Sigmoid colon (tissue), 6 donors: ENCODE measurements at regions not wholly inside any gene's neighbourhood (a gene's known extent, or its start where the extent isn't known, plus 50 kb on each side); places are given as distances from the start of the nearest gene placed in this dataset.

Source experiments
- DNase-seq: peaks from one replicate; pipeline ENCODE4 v3.0.0-alpha.2; 2019
- H3K27ac ChIP-seq, 4 donors: fragments of 200-600 bp; sonication (generic); one replicate each; pipeline ENCODE4 v1.5.1; 2016 to 2019; ENCODE audit warnings: mild to moderate bottlenecking in 1 of 4
- H3K27me3 ChIP-seq, 3 donors: fragments of 200-600 bp; sonication (generic); one replicate each; pipeline ENCODE4 v1.5.1; 2019; ENCODE audit warnings: mild to moderate bottlenecking in 1 of 3
- H3K36me3 ChIP-seq, 4 donors: fragments of 200-600 bp; sonication (generic); one replicate each; pipeline ENCODE4 v1.5.1; 2016 to 2019
- H3K4me1 ChIP-seq, 4 donors: fragments of 200-600 bp; sonication (generic); one replicate each; pipeline ENCODE4 v1.5.1; 2017 to 2019
- H3K4me3 ChIP-seq, 4 donors: fragments of 200-600 bp; sonication (generic); one replicate each; pipeline ENCODE4 v1.5.1; 2017 to 2019; ENCODE audit warnings: mild to moderate bottlenecking in 2 of 4, moderate library complexity in 1 of 4
- H3K9me3 ChIP-seq, 4 donors: fragments of 200-600 bp in 3 of 4; sonication (generic) in 3 of 4; one replicate each; pipeline versions ENCODE4 v1.5.1 to v1.6.1; 2013 to 2019
- CTCF ChIP-seq, 4 experiments: fragments of 450-650 bp in 3 of 4; fragments of 200-600 bp in 1 of 4; IDR thresholded peaks; one replicate each; pipeline ENCODE4 v1.5.1; 2016 to 2019; ENCODE audit warnings: antibody characterized with exemption in 4 of 4, mild to moderate bottlenecking in 3 of 4, moderate library complexity in 2 of 4
- EP300 ChIP-seq, 4 donors: sonication (generic); formaldehyde crosslinking; IDR thresholded peaks; one replicate each; pipeline ENCODE4 v1.6.1; 2017; ENCODE audit warnings: antibody characterized with exemption in 4 of 4
- POLR2A ChIP-seq, 2 donors: fragments of 450-650 bp; IDR thresholded peaks; one replicate each; pipeline ENCODE4 v1.6.1; 2016; ENCODE audit warnings: antibody characterized with exemption in 2 of 2, mild to moderate bottlenecking in 2 of 2, moderate library complexity in 2 of 2
- POLR2AphosphoS5 ChIP-seq, 4 donors: sonication (generic); formaldehyde crosslinking; IDR thresholded peaks; one replicate each; pipeline ENCODE4 v1.6.1; 2017; ENCODE audit warnings: antibody characterized with exemption in 4 of 4
- WGBS, 2 donors: extraction: QIAGEN DNeasy Blood & Tissue Kit; methylation state at CpG; one replicate each; pipeline ENCODE4 v1.1.7; 2013; 5-methylcytosine and 5-hydroxymethylcytosine counted together
- intact Hi-C: fragments of 100-400 bp; cut with DNase I; formaldehyde crosslinking; loops from one replicate; pipeline ENCODE4 v1.15.1; 2023
- donor health status: healthy with polysubstance abuse.
- donor health status: healthy.

GRCh38 chr18:51401912-51402311 lies 204.4 kb upstream of the MEX3C start:
- TF ChIP-seq CTCF (IDR thresholded peaks at IDR 0.05) (no peak), POLR2A (IDR thresholded peaks at IDR 0.05) (no peak), POLR2AphosphoS5 (IDR thresholded peaks at IDR 0.05) (no peak), EP300 (IDR thresholded peaks at IDR 0.05) (no peak)
- no peaks in the 10 kb centered on the region for H3K27me3 ChIP-seq
- H3K4me3 ChIP-seq = no peak overlapping the region
- no peak for DNase-seq
- no peak overlapping the region for H3K27ac ChIP-seq
- 82 to 85% methylated on average over 2 of the region's 2 CpGs for WGBS, 2 donors
- H3K9me3 ChIP-seq = no peaks in the 10 kb centered on the region
- intact Hi-C loops = no loop called here
- H3K4me1 ChIP-seq = no peaks in the 10 kb centered on the region
- no peaks in the 10 kb centered on the region for H3K36me3 ChIP-seq

- H3K36me3 ChIP-seq = no peaks in the 10 kb centered on the region
- intact Hi-C loops = no loop called here
- no peaks in the 10 kb centered on the region for H3K27me3 ChIP-seq
- WGBS, 2 donors = 66 to 70% methylated on average over 2 of the region's 2 CpGs
- no peak overlapping the region for H3K4me3 ChIP-seq
- H3K4me1 ChIP-seq = no peaks in the 10 kb centered on the region
- H3K9me3 ChIP-seq = no peaks in the 10 kb centered on the region
- no peak for TF ChIP-seq CTCF (IDR thresholded peaks at IDR 0.05)
- TF ChIP-seq EP300 (IDR thresholded peaks at IDR 0.05) = no peak
- TF ChIP-seq POLR2AphosphoS5 (IDR thresholded peaks at IDR 0.05) = no peak
- TF ChIP-seq POLR2A (IDR thresholded peaks at IDR 0.05) = no peak
- H3K27ac ChIP-seq = no peak overlapping the region
- no peak for DNase-seq
Measured at GRCh38 chr18:51404620-51405019, 207.1 kb upstream of the MEX3C start.

- Histone ChIP-seq H3K9me3 (no peaks in the 10 kb centered on the region), H3K27me3 (no peaks in the 10 kb centered on the region), H3K36me3 (no peaks in the 10 kb centered on the region), H3K4me1 (no peaks in the 10 kb centered on the region), H3K27ac (no peak overlapping the region), H3K4me3 (no peak overlapping the region)
- intact Hi-C loops = no loop called here
- 63 to 67% methylated on average over 4 of the region's 4 CpGs for WGBS, 2 donors
- TF ChIP-seq EP300 (IDR thresholded peaks at IDR 0.05) = no peak
- no peak for DNase-seq
Measured at GRCh38 chr18:51405683-51406477, 208.4 kb upstream of the MEX3C start.

GRCh38 chr18:51417643-51418483 lies 220.4 kb upstream of the MEX3C start:
- no peak for TF ChIP-seq CTCF (IDR thresholded peaks at IDR 0.05)
- no peak for TF ChIP-seq POLR2AphosphoS5 (IDR thresholded peaks at IDR 0.05)
- no peak for TF ChIP-seq POLR2A (IDR thresholded peaks at IDR 0.05)
- TF ChIP-seq EP300 (IDR thresholded peaks at IDR 0.05) = no peak
- Histone ChIP-seq H3K4me3 (no peak overlapping the region), H3K9me3 (no peaks in the 10 kb centered on the region), H3K27ac (no peak overlapping the region), H3K36me3 (no peaks in the 10 kb centered on the region), H3K27me3 (no peaks in the 10 kb centered on the region), H3K4me1 (no peaks in the 10 kb centered on the region)
- no peak for DNase-seq
- intact Hi-C loops = no loop called here
- WGBS, 2 donors = 74 to 83% methylated on average over 8 of the region's 8 CpGs

- Histone ChIP-seq H3K9me3 (no peaks in the 10 kb centered on the region), H3K4me1 (no peaks in the 10 kb centered on the region), H3K27me3 (no peaks in the 10 kb centered on the region), H3K4me3 (no peak overlapping the region), H3K27ac (no peak overlapping the region), H3K36me3 (no peaks in the 10 kb centered on the region)
- DNase-seq = no peak
- WGBS, 2 donors = 76 to 80% methylated on average over 6 of the region's 6 CpGs
- no peak for TF ChIP-seq POLR2AphosphoS5 (IDR thresholded peaks at IDR 0.05)
- no peak for TF ChIP-seq EP300 (IDR thresholded peaks at IDR 0.05)
- intact Hi-C loops = no loop called here
Measured at GRCh38 chr18:51425475-51425874, 228.0 kb upstream of the MEX3C start.
